H4 (cell line): ENCODE measurements at regions not wholly inside any gene's neighbourhood (a gene's known extent, or its start where the extent isn't known, plus 50 kb on each side); places are given as distances from the start of the nearest gene placed in this dataset.
"Not testable (repeated sequence)": the region's sequence is repeated elsewhere in the genome, so short reads cannot be mapped to it uniquely, and the experiment has no call there.

Experiments used
- DNase-seq: peaks from one replicate; pipeline ENCODE4 v3.0.0-alpha.2; 2015; ENCODE audit warnings: low spot score

- DNase-seq, result no peak
Measured at GRCh38 chr3:139199421-139200010, 144.3 kb upstream of the MRPS22 start.

- DNase-seq, result no peak
Measured at GRCh38 chr3:139201446-139202225, 142.2 kb upstream of the MRPS22 start.

DNA sequence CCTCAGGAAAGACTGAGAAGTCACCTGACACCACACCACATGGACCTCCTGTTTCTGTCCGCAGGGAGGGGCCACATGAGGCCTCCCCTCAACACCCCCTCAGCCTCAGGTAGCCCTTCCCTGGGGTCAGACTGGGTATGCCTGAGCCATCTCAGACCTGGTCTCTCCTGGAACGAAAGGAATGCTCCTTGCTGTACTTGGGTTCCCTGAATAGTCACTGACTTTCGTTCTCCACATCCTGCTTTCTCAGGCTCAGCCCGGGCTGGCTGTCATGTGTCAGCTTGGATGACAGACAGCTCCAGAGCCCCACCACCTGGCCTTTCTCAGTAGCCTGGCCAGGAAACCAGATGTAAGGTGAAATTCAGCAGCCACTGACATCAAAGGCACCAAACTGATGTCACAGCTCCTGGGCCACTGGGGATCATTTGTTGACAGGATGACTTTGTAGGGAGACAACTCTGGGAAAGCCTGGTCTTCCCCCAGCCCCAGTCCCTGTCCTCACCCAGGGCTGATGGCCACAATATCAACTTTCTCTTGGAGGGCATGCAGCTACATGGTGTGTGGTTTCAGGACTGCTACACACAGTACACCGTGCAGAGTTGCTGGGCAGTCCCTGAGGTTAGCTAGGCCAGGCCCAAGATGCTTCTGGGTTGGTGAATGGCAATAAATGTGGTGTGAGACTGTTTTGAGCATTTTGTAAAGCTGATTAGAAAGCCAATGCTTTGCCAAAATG lies 141.4 kb upstream of the MRPS22 start:
- DNase-seq, result peak; percentile 36

DNA sequence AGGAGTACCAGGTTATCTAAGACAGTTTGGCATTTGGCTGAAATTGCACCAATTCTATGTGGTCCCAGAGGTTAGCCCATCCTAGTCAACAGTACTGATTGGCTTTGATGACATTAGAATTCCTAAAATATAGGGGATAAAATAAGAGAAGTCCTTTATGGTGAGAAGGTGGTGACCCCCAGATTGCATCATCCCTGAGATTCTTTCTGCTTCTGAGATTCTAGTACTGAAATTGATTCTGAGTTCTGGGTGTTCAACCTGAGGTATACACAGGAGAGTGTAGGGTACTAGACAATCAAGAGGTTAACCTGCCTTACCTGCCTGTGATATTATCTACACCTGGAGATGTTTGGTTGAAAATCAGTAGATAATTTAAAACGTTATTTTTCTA lies 140.9 kb upstream of the MRPS22 start:
- DNase-seq, result no peak

DNA sequence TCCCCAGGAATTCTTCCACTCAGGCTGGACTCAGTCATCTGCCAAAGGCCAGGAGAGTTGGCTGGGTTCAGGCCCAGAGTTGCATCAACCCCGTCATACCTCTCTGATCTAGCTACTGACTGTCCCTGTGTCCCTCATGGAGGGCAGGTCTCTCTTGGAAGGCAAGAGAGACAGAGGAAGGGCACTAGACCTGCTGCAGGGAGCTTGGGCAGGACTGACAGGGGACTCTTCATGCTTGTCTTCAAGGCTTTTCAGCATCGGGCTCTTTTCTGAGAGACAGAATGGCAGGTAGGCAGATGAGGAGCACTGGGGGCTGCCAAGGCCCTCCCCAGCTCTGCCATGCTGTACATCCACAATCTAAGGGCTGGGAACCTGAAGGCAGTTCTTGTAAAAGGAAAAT lies 140.1 kb upstream of the MRPS22 start:
- DNase-seq, result no peak

DNA sequence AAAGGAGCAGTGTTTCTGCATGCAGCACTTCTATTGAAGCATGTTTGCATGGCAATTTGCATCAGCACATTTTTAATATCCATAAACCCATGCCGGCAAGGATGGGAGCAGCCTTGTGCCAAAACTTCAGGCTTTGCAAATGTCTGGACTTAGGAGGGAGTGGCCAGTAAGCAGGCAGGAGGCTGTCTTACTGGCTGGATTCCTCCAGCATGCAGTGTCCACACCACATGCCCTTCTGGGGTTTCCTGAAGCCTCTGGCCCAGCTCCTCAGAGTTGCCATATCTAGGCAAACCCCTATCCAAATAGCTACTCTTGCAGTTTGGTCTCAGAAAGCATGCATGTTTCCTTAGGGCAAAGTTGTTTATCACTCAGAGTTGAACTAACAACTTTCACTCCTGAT lies 139.1 kb upstream of the MRPS22 start:
- DNase-seq, result no peak

DNA sequence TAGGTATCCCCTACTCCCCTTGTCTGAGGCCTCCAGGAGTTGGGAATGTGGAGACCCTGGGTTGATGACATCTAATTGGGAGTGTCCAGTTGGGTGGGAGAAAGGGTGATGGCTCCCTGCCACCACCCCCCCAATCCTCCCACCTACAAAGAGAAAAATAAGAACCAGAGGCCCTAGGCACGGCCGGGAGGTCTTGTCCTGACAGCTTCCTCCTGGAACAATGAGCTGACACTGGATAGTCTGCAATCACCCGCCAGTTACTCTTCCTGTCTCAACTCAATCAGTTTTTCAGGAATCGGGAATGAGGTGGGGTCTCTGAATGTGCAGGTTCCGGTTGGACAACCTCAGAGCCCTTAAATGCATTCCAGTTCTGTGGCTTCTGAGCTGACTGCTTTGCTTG lies 129.9 kb upstream of the MRPS22 start:
- no peak for DNase-seq

DNA sequence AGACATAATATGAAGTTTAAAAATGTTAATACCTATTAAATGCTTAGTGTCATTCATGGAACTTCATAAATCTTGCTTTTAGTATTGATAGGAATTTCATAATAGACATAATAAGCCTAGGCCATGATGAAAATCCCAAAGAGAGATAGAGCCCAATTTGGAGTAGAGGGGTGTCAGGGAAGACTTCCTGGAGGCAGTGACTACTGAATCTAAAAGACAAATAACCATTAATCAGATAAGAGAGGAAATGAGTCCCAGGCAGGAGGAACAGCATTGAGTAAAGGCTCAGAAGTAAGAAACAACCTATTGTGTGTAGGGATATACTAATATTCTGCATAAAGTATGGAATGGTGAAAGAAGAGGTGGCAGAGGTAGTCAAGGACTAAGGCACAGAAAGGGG lies 126.9 kb upstream of the MRPS22 start:
- DNase-seq, result no peak

- no peak for DNase-seq
Measured at GRCh38 chr3:139217633-139218032, 126.2 kb upstream of the MRPS22 start.

DNA sequence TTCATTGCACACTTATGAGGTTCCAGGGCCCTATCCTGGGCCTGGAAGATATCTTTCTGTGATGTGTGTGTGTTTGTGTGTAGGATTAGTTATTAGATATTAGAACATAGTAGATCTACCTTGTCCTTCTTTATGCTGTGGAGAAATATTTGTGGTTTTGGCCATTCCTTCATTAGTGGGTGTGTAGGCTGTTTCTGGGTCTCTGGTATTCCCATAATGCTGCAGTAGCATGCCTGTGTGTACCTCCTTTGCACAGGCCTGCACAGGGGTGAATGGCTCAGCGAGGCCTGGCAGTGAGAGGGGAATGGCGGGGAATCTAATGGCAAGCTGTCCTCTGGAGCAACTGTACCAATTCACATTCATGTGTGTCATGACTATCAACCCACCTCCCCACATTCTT lies 125.8 kb upstream of the MRPS22 start:
- no peak for DNase-seq

DNA sequence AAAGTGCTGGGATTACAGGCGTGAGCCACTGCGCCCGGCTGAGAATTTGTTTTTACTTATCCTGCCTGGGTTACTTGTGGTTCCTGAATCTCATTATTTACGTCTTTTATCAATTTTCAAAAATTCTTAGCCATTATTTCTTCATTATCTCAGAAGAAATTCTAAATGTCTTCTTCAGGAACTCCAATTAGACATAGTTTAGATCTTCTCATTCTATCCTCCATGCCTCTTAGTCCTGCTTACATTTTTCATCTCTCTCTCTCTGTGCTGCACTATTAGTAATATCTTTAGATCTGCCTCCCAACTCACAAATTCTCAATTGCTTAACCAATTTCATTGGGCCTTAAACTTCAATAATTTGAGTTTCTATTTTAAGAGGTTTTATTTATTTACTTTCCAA lies 124.4 kb upstream of the MRPS22 start:
- DNase-seq, result no peak

GRCh38 chr3:139222100-139222657 lies 121.6 kb upstream of the MRPS22 start:
- no peak for DNase-seq

DNA sequence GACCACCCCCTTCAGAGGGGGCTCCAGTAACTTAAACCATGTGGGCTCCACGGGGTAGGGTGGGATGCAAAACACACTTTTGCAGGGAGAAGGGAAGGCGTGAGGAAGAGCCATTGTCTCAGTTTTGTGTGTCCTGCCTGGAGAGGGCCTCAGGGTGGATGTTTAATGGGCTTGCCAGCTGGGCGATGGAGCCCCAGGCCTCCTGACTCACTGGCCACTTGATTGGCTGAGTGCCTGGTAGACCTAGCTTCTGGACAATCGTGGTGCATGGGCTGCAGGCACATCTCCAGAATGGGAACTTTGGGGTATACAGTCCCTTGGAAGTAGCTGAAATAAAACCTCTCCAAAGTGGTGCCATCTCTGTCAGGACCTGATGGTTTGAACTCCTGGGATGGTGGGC lies 118.3 kb upstream of the MRPS22 start:
- DNase-seq, result peak; percentile 31

DNA sequence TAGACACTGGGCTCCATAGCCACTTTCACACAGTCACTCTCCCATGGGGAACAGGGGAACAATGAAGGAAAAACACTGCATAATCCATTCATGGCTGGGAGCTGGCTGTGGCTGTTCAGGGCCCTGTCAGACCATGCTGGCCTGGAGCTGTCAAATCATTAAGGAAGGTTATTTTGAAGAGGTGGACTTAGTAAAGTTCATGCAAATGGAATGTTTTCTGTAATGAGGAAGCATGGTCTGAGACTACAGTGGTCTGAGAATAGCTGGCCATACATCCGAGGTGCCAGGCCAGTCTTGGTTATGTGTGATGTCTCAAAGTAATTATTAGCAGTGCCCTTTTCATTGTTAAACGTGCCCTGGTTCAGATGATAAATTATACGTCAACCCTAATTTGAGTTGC lies 117.1 kb upstream of the MRPS22 start:
- DNase-seq, result no peak

GRCh38 chr3:139227165-139227564 lies 116.7 kb upstream of the MRPS22 start:
- no peak for DNase-seq

DNA sequence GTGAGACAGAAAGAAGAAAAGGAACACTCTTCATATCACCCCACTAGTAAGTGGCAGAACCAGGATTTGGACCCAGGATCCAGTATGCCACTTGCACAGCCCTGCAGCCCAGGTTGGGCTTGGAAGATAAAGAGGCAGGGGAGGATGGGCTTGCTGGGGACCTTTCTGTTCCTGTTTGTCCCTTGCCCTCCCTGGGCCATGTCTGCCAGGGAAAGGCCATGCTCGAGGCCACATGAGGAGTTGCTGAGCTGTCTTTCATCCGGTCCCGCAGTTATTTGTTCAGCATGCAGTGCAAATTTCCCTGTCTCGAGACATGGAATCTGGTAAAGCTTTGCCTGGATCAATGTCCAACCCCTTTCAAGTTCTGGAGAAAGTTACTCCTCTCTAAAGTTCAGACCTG lies 116.0 kb upstream of the MRPS22 start:
- DNase-seq, result no peak

- no peak for DNase-seq
Measured at GRCh38 chr3:139230391-139230790, 113.4 kb upstream of the MRPS22 start.

DNA sequence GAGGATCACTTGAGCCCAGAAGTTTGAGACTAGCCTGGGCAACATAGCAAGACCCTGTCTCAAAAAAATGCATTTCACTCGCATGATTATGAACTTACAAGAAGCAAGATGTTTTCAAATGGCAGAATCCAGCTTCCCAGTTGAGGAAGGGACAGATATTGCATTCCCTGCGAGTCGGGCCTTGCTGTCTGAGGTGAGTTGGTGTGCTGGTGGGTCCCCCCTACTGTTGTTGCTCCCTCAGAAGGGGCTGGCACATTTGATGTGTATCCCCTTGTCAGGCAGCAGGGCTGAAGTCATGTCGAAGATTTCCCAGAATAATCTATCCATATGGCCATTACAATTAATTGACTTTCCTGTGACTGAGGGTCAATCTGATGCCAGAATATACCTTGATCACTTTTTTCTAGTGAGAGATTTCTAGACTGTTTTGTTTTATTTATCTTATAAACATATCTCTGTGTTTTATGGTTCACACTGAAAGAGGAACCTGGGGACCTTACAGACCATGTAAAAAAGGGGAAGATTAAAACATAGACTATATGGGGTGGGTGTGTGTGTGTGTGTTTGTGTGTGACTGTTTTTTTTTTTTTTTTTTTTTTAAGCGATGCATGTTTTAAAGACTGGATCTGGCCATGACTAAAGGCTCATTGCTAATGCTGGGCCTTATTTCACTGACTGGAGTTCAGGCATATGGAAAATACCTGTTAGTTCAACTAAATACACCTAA lies 112.1 kb upstream of the MRPS22 start:
- DNase-seq, result no peak

GRCh38 chr3:139232341-139232740 lies 111.5 kb upstream of the MRPS22 start:
- DNase-seq, result not testable (repeated sequence)

DNA sequence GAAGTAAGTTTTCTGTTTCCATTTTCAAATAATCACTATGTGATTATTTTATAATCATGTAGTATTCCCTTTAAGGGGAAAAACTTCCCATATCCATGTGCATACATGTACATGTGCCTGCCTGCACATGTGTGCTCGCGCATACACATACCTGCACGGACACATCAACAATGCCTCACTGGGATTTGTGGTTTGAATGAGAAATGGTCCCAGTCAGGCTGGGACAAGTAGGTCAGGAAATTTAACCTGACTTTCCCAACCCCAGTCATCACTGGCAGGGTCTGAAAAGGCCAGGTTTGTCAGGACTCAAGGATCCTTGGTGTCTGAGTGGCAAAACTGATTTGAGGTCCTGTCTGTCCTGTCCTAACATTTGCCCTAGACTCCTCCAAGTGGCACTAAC lies 109.3 kb upstream of the MRPS22 start:
- DNase-seq, result no peak

GRCh38 chr3:139235192-139235591 lies 108.6 kb upstream of the MRPS22 start:
- no peak for DNase-seq

- DNase-seq, result no peak
Measured at GRCh38 chr3:139236336-139236735, 107.5 kb upstream of the MRPS22 start.
